ENCODE measurements at regions not wholly inside any gene's neighbourhood (a gene's known extent, or its start where the extent isn't known, plus 50 kb on each side); places are given as distances from the start of the nearest gene placed in this dataset.

DNA sequence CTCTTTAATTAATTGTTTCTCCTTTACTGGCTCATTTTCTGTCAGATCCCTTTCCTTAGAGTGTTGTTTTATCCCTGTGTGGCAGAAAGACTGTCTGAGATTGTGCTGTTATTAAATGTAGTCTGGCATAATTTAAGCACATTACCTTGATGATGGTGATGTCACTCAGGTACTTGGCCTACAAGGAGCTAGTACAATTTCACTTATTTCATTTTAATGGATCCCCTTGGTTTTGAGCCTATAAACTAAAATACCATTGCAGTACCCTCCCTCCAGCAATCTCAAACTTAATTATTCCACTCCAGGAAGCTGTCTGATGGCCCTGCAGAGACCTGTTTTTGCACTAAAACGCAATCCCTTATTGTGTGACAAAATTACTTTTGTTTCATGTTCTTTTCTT, 968.6 kb downstream of the ADGRL3 start:
- TF ChIP-seq, protein P1, sequence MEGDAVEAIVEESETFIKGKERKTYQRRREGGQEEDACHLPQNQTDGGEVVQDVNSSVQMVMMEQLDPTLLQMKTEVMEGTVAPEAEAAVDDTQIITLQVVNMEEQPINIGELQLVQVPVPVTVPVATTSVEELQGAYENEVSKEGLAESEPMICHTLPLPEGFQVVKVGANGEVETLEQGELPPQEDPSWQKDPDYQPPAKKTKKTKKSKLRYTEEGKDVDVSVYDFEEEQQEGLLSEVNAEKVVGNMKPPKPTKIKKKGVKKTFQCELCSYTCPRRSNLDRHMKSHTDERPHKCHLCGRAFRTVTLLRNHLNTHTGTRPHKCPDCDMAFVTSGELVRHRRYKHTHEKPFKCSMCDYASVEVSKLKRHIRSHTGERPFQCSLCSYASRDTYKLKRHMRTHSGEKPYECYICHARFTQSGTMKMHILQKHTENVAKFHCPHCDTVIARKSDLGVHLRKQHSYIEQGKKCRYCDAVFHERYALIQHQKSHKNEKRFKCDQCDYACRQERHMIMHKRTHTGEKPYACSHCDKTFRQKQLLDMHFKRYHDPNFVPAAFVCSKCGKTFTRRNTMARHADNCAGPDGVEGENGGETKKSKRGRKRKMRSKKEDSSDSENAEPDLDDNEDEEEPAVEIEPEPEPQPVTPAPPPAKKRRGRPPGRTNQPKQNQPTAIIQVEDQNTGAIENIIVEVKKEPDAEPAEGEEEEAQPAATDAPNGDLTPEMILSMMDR (IDR thresholded peaks at IDR 0.05), result no peak
- TF ChIP-seq POLR2A (IDR thresholded peaks at IDR 0.05), result no peak

Data from testis (tissue), 2 donors.